GM23338 (cell line): ENCODE measurements at regions not wholly inside any gene's neighbourhood (a gene's known extent, or its start where the extent isn't known, plus 50 kb on each side); places are given as distances from the start of the nearest gene placed in this dataset.

Experiments
- EZH2 ChIP-seq: fragments of 200-600 bp; sonication (generic); IDR thresholded peaks from one replicate; pipeline ENCODE4 v1.8.0; 2017; ENCODE audit warnings: antibody characterized with exemption, mild to moderate bottlenecking, low read depth; ENCODE audit not compliant: unreplicated experiment
- EZH2phosphoT487 ChIP-seq: fragments of 200-600 bp; sonication (generic); IDR thresholded peaks from one replicate; pipeline ENCODE4 v1.8.1; 2018; ENCODE audit warnings: antibody characterized with exemption; ENCODE audit not compliant: unreplicated experiment
- POLR2AphosphoS5 ChIP-seq: IDR thresholded peaks from 2 replicates; pipeline ENCODE4 v1.6.1; 2016; ENCODE audit warnings: antibody characterized with exemption, low read depth
- REST ChIP-seq: IDR thresholded peaks from one replicate; pipeline ENCODE4 v1.6.1; 2018; ENCODE audit warnings: antibody characterized with exemption; ENCODE audit not compliant: unreplicated experiment
- TF ChIP-seq, protein P1 (sequence below), 2 experiments: fragments of 200-600 bp in 1 of 2; sonication (generic) in 1 of 2; conservative IDR thresholded peaks; 2 replicates each; pipeline versions ENCODE4 v1.5.1 to v1.6.1; 2016 to 2017; ENCODE audit warnings: antibody characterized with exemption in 2 of 2, low read depth in 2 of 2, mild to moderate bottlenecking in 2 of 2, moderate library complexity in 1 of 2

- TF ChIP-seq, protein P1, sequence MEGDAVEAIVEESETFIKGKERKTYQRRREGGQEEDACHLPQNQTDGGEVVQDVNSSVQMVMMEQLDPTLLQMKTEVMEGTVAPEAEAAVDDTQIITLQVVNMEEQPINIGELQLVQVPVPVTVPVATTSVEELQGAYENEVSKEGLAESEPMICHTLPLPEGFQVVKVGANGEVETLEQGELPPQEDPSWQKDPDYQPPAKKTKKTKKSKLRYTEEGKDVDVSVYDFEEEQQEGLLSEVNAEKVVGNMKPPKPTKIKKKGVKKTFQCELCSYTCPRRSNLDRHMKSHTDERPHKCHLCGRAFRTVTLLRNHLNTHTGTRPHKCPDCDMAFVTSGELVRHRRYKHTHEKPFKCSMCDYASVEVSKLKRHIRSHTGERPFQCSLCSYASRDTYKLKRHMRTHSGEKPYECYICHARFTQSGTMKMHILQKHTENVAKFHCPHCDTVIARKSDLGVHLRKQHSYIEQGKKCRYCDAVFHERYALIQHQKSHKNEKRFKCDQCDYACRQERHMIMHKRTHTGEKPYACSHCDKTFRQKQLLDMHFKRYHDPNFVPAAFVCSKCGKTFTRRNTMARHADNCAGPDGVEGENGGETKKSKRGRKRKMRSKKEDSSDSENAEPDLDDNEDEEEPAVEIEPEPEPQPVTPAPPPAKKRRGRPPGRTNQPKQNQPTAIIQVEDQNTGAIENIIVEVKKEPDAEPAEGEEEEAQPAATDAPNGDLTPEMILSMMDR (conservative IDR thresholded peaks at IDR 0.05; ENCODE audit: low read depth in 2 of 2), result no peak
- TF ChIP-seq POLR2AphosphoS5 (no peak), REST (no peak), EZH2 (no peak), EZH2phosphoT487 (no peak)
These were observed 493.6 kb upstream of the SPHKAP start for GRCh38 chr2:228675091-228675490.
